ENCODE measurements at regions not wholly inside any gene's neighbourhood (a gene's known extent, or its start where the extent isn't known, plus 50 kb on each side); places are given as distances from the start of the nearest gene placed in this dataset.

DNA sequence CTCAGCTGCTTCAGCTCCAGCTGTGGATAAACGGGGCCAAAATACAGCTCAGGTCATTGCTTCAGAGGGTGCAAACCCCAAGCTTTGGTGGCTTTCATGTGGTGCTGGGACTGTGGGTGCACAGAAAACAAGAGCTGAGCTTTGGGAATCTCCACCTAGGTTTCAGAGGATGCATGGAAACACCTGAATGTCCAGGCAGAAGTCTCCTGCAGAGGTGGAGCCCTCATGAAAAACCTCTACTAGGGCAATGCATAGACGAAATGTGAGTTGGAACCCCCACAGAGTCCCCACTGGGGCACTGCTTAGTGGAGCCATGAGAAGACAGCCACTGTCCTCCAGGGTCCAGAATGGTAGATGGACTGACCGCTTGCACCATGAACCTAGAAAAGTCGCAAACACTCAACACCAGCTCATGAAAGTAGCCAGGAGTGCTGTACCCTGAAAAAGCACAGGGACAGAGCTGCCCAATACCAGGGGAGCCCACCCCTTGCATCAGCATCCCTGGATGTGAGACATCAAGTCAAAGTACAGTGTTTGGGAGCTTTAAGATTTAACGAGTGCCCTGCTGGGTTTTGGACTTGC, 147.9 kb upstream of the SOX11 start:
- TF ChIP-seq CTCF (conservative IDR thresholded peaks at IDR 0.05) (no peak), EZH2 (IDR thresholded peaks at IDR 0.05; ENCODE audit: low read depth) (no peak)
